C4-2B (cell line): ENCODE measurements at regions not wholly inside any gene's neighbourhood (a gene's known extent, or its start where the extent isn't known, plus 50 kb on each side); places are given as distances from the start of the nearest gene placed in this dataset.
"Not testable (repeated sequence)": the region's sequence is repeated elsewhere in the genome, so short reads cannot be mapped to it uniquely, and the experiment has no call there.

ENCODE experiments used
- ZFX ChIP-seq: fragments of 450-650 bp; IDR thresholded peaks from 2 replicates; pipeline ENCODE4 v1.6.1; 2017
- TF ChIP-seq, protein P1 (sequence below): fragments of 450-650 bp; conservative IDR thresholded peaks from 2 replicates; pipeline ENCODE4 v1.5.1; 2017; ENCODE audit warnings: mild to moderate bottlenecking

DNA sequence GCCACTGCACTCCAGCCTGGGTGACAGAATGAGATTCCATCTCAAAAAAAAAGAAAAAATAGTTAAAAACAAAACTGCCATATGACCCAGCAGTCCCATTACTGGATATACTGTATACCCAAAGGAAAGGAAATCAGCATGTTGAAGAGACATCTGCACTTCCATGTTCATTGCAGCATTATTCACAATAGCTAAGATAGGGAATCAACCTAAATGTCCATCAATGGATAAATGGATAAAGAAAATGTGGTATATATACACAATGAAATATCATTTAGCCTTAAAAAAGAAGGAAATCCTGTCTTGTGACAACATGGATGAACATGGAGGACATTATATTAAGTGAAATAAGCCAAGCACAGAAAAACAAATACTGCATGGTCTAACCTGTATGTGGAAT is 160.7 kb downstream of the DUSP6 start:
- TF ChIP-seq, protein P1, sequence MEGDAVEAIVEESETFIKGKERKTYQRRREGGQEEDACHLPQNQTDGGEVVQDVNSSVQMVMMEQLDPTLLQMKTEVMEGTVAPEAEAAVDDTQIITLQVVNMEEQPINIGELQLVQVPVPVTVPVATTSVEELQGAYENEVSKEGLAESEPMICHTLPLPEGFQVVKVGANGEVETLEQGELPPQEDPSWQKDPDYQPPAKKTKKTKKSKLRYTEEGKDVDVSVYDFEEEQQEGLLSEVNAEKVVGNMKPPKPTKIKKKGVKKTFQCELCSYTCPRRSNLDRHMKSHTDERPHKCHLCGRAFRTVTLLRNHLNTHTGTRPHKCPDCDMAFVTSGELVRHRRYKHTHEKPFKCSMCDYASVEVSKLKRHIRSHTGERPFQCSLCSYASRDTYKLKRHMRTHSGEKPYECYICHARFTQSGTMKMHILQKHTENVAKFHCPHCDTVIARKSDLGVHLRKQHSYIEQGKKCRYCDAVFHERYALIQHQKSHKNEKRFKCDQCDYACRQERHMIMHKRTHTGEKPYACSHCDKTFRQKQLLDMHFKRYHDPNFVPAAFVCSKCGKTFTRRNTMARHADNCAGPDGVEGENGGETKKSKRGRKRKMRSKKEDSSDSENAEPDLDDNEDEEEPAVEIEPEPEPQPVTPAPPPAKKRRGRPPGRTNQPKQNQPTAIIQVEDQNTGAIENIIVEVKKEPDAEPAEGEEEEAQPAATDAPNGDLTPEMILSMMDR: not testable (repeated sequence)
- TF ChIP-seq ZFX: not testable (repeated sequence)
